WTC11 (cell line): ENCODE measurements at regions not wholly inside any gene's neighbourhood (a gene's known extent, or its start where the extent isn't known, plus 50 kb on each side); places are given as distances from the start of the nearest gene placed in this dataset.
"Not testable (repeated sequence)": the region's sequence is repeated elsewhere in the genome, so short reads cannot be mapped to it uniquely, and the experiment has no call there.

ENCODE experiments used
- ATAC-seq: fragments of 200-7000 bp; cut with Tn5 transposase; 2 replicates; pipeline ENCODE4 v1.10.0; 2021; ENCODE audit warnings: mild to moderate bottlenecking, moderate library complexity
- CTCF ChIA-PET: fragments of 300-600 bp; sonication (Branson Sonifier 250); formaldehyde crosslinking; loops from one replicate; lab custom pipeline; 2021; ENCODE audit warnings: antibody characterized with exemption; lab: Charles Lee
- POLR2A ChIA-PET: fragments of 350-600 bp; sonication (Branson Sonifier 250); formaldehyde crosslinking; loops from one replicate; lab custom pipeline; 2021; ENCODE audit warnings: antibody characterized with exemption; lab: Charles Lee
- DNase-seq: peaks from one replicate; pipeline ENCODE4 v3.0.0; 2021; ENCODE audit warnings: low spot score
- H3K27ac Mint-ChIP-seq: 2 replicates; pipeline ENCODE4 v1.8.0; 2021; ENCODE audit warnings: mixed read lengths
- H3K27me3 Mint-ChIP-seq: 2 replicates; pipeline ENCODE4 v1.8.0; 2021; ENCODE audit warnings: low read depth, mild to moderate bottlenecking, moderate library complexity, mixed read lengths
- H3K36me3 Mint-ChIP-seq: 2 replicates; pipeline ENCODE4 v1.8.0; 2021; ENCODE audit warnings: mixed read lengths
- H3K4me1 Mint-ChIP-seq: 2 replicates; pipeline ENCODE4 v1.8.0; 2022; ENCODE audit warnings: mixed read lengths
- H3K4me3 Mint-ChIP-seq: 2 replicates; pipeline ENCODE4 v1.8.0; 2021; ENCODE audit warnings: mild to moderate bottlenecking, moderate library complexity, mixed read lengths
- H3K9me3 Mint-ChIP-seq: 2 replicates; pipeline ENCODE4 v1.8.0; 2021; ENCODE audit warnings: mixed read lengths
- AFF4 ChIP-seq: sonication (generic); formaldehyde crosslinking; IDR thresholded peaks from 2 replicates; pipeline ENCODE4 v1.8.1; 2023; ENCODE audit warnings: mild to moderate bottlenecking, missing genetic modification reagents, borderline replicate concordance
- AR ChIP-seq: fragments of 250-450 bp; sonication (Bioruptor Pico); IDR thresholded peaks from 2 replicates; pipeline ENCODE4 v1.9.0; 2021; ENCODE audit warnings: mild to moderate bottlenecking
- CTCF ChIP-seq: fragments of 200-600 bp; IDR thresholded peaks from 2 replicates; pipeline ENCODE4 v1.8.0; 2022; ENCODE audit warnings: antibody characterized with exemption
- E2F1 ChIP-seq: sonication (generic); formaldehyde crosslinking; IDR thresholded peaks from 2 replicates; pipeline ENCODE4 v1.8.0; 2022; ENCODE audit warnings: mild to moderate bottlenecking, missing genetic modification reagents
- GABPB1 ChIP-seq: sonication (generic); formaldehyde crosslinking; IDR thresholded peaks from 2 replicates; pipeline ENCODE4 v1.8.1; 2023; ENCODE audit warnings: mild to moderate bottlenecking, missing genetic modification reagents
- HMGXB4 ChIP-seq: sonication (generic); formaldehyde crosslinking; IDR thresholded peaks from 2 replicates; pipeline ENCODE4 v1.8.1; 2023; ENCODE audit warnings: mild to moderate bottlenecking, moderate library complexity, missing genetic modification reagents
- MXD4 ChIP-seq: fragments of 250-450 bp; sonication (Bioruptor Pico); IDR thresholded peaks from 2 replicates; pipeline ENCODE4 v1.8.0; 2021; ENCODE audit warnings: mild to moderate bottlenecking, moderate library complexity, borderline replicate concordance
- SMAD4 ChIP-seq: sonication (generic); formaldehyde crosslinking; IDR thresholded peaks from 2 replicates; pipeline ENCODE4 v1.8.0; 2022; ENCODE audit warnings: mild to moderate bottlenecking, missing genetic modification reagents
- USF2 ChIP-seq: sonication (generic); formaldehyde crosslinking; IDR thresholded peaks from 2 replicates; pipeline ENCODE4 v1.8.1; 2023; ENCODE audit warnings: mild to moderate bottlenecking, missing genetic modification reagents, moderate library complexity
- ZMAT4 ChIP-seq: fragments of 250-450 bp; sonication (Bioruptor Pico); IDR thresholded peaks from 2 replicates; pipeline ENCODE4 v1.9.0; 2021; ENCODE audit warnings: mild to moderate bottlenecking
- ZNF425 ChIP-seq: fragments of 250-450 bp; sonication (Bioruptor Pico); conservative IDR thresholded peaks from 2 replicates; pipeline ENCODE4 v1.9.0; 2021; ENCODE audit warnings: mild to moderate bottlenecking

- TF ChIP-seq ZNF425 (CRISPR knock-in tag) = no peak
Measured at GRCh38 chrX:55161581-55161980, 58.6 kb upstream of the PAGE5 start (continued).

- Mint-ChIP-seq H3K4me3 (no peak overlapping the region), H3K9me3 (peaks cover 10% of the 10 kb centered on the region; the same call in 1 of the 2 replicates), H3K4me1 (peaks cover 7% of the 10 kb centered on the region), H3K36me3 (no peaks in the 10 kb centered on the region), H3K27ac (no peak overlapping the region), H3K27me3 (no peaks in the 10 kb centered on the region)
- TF ChIP-seq GABPB1 (no peak), HMGXB4 (no peak), AFF4 (CRISPR knock-in tag) (no peak), AR (no peak), E2F1 (CRISPR knock-in tag) (no peak), ZMAT4 (CRISPR knock-in tag) (no peak), MXD4 (CRISPR knock-in tag) (no peak), CTCF (no peak), SMAD4 (CRISPR knock-in tag) (no peak), USF2 (CRISPR knock-in tag) (no peak)
- ATAC-seq (no peak), DNase-seq (no peak)
- ChIA-PET CTCF (no interaction called here), POLR2A (no interaction called here)
Measured at GRCh38 chrX:55163171-55163570, 57.0 kb upstream of the PAGE5 start.

GRCh38 chrX:55165026-55165425 is 55.1 kb upstream of the PAGE5 start:
- ATAC-seq, H3K27ac Mint-ChIP-seq, H3K27me3 Mint-ChIP-seq, H3K9me3 Mint-ChIP-seq, CTCF ChIA-PET, POLR2A ChIA-PET, H3K4me1 Mint-ChIP-seq, DNase-seq, H3K36me3 Mint-ChIP-seq, H3K4me3 Mint-ChIP-seq: not testable (repeated sequence)
